K562 (cell line): ENCODE measurements at regions not wholly inside any gene's neighbourhood (a gene's known extent, or its start where the extent isn't known, plus 50 kb on each side); places are given as distances from the start of the nearest gene placed in this dataset.

Experiments used
- ATAC-seq: fragments of 200-7000 bp; cut with Tn5 transposase; 3 replicates; pipeline ENCODE4 v1.9.1; 2020; ENCODE audit warnings: moderate library complexity
- BruUV-seq: library from RNA; stranded (reverse); fragments of 400-500 nt; replicated peaks from 2 replicates; lab custom pipeline; 2021; lab: Mats Ljungman, UMichigan
- CTCF ChIA-PET: fragments of 300-600 bp; formaldehyde crosslinking; extraction: SDS; loops from one replicate; lab custom pipeline; 2021; ENCODE audit warnings: low intra/inter-chr PET ratio; lab: Yijun Ruan, JAX
- POLR2A ChIA-PET: fragments of 300-600, 350-650 bp; sonication (Branson Sonifier 250); formaldehyde crosslinking; extraction: SDS; loops from one replicate; lab custom pipeline; 2021; ENCODE audit warnings: antibody characterized with exemption, inconsistent platforms; lab: Yijun Ruan, JAX
- DNase-seq, 4 experiments: peaks; one replicate each; pipeline versions ENCODE4 v3.0.0 to v3.0.0-alpha.2; 2011 to 2018; ENCODE audit warnings: low spot score in 3 of 4, mixed read lengths in 3 of 4; ENCODE audit errors: extremely low read depth in 1 of 4
- FAIRE-seq: peaks from 2 replicates; lab custom pipeline; 2011; peaks lifted over from hg19 to GRCh38; lab: Jason Lieb, UNC
- H2AFZ ChIP-seq: 2 replicates; pipeline ENCODE4 v1.6.0; 2011; ENCODE audit warnings: low read depth, low read length, control low read depth, inconsistent platforms
- H3K27ac ChIP-seq: fragments of 200-600 bp; 3 replicates; pipeline ENCODE4 v1.8.0; 2011; ENCODE audit warnings: low read depth, mild to moderate bottlenecking, control low read depth, inconsistent platforms, low read length, moderate library complexity, mixed read lengths; ENCODE audit errors: extremely low read depth
- H3K27me3 ChIP-seq, 2 experiments: fragments of 300-600 bp in 1 of 2; 2 replicates in 1 of 2; 3 replicates in 1 of 2; pipeline versions ENCODE4 v1.6.0 to v1.8.0; 2011; ENCODE audit warnings: inconsistent platforms in 2 of 2, low read length in 2 of 2, mild to moderate bottlenecking in 1 of 2, mixed read lengths in 1 of 2, moderate library complexity in 1 of 2; ENCODE audit not compliant: control insufficient read depth in 2 of 2, insufficient read depth in 2 of 2
- H3K36me3 ChIP-seq: fragments of 300-600 bp; 3 replicates; pipeline ENCODE4 v1.8.0; 2011; ENCODE audit warnings: mild to moderate bottlenecking, low read length, inconsistent platforms; ENCODE audit not compliant: control insufficient read depth, insufficient read depth
- H3K4me1 ChIP-seq, 2 experiments: fragments of 200-600 bp in 1 of 2; replicated peaks in 1 of 2; 2 replicates in 1 of 2; 3 replicates in 1 of 2; pipeline versions ENCODE4 v1.5.1 to v1.8.0; 2011; ENCODE audit warnings: inconsistent platforms in 2 of 2, low read length in 2 of 2, mild to moderate bottlenecking in 1 of 2, mixed read lengths in 1 of 2, moderate library complexity in 1 of 2; ENCODE audit not compliant: control insufficient read depth in 2 of 2, insufficient read depth in 2 of 2
- H3K4me2 ChIP-seq: 2 replicates; pipeline ENCODE4 v1.6.1; 2011; ENCODE audit warnings: low read length, control low read depth, inconsistent platforms, mixed read lengths; ENCODE audit not compliant: insufficient read depth
- H3K4me3 ChIP-seq: fragments of 200-600 bp; sonication (generic), shearing (Covaris generic); 2 replicates; pipeline ENCODE4 v1.5.1; 2016; ENCODE audit warnings: control low read depth, inconsistent platforms
- H3K79me2 ChIP-seq: fragments of 200-600 bp; 3 replicates; pipeline ENCODE4 v1.8.0; 2011; ENCODE audit warnings: low read length, inconsistent platforms; ENCODE audit not compliant: control insufficient read depth, insufficient read depth
- H3K9ac ChIP-seq, 2 experiments: 2 replicates each; pipeline versions ENCODE4 v1.6.0 to v1.6.1; 2011; ENCODE audit warnings: low read depth in 2 of 2, low read length in 2 of 2, control low read depth in 1 of 2, inconsistent platforms in 1 of 2, mild to moderate bottlenecking in 1 of 2, mixed read lengths in 1 of 2; ENCODE audit not compliant: insufficient read depth in 1 of 2
- H3K9me1 ChIP-seq: one replicate; pipeline ENCODE4 v1.6.0; 2011; ENCODE audit warnings: inconsistent platforms, mild to moderate bottlenecking, low read length, moderate library complexity; ENCODE audit not compliant: control insufficient read depth, insufficient read depth
- H3K9me3 ChIP-seq: replicated peaks from 2 replicates; pipeline ENCODE4 v1.5.1; 2011; ENCODE audit warnings: low read depth, low read length, inconsistent platforms; ENCODE audit not compliant: control insufficient read depth, insufficient read depth
- H4K20me1 ChIP-seq: replicated peaks from 2 replicates; pipeline ENCODE4 v1.6.1; 2011; ENCODE audit warnings: low read length, inconsistent platforms, mixed read lengths; ENCODE audit not compliant: control insufficient read depth, insufficient read depth
- BRD4 ChIP-seq: fragments of 200-600 bp; sonication (generic); IDR thresholded peaks from 2 replicates; pipeline ENCODE4 v1.6.1; 2017; ENCODE audit warnings: inconsistent platforms
- CBX1 ChIP-seq: sonication (generic); IDR thresholded peaks from 2 replicates; pipeline ENCODE4 v1.6.1; 2016; ENCODE audit warnings: antibody characterized with exemption, low read depth, mild to moderate bottlenecking
- HIVEP1 ChIP-seq: fragments of 250-450 bp; sonication (Bioruptor Pico); IDR thresholded peaks from 2 replicates; pipeline ENCODE4 v1.4.0; 2020; ENCODE audit warnings: mild to moderate bottlenecking
- L3MBTL2 ChIP-seq: fragments of 450-650 bp; IDR thresholded peaks from 2 replicates; pipeline ENCODE4 v1.6.1; 2016; ENCODE audit warnings: mild to moderate bottlenecking, moderate library complexity
- NBN ChIP-seq: fragments of 450-650 bp; IDR thresholded peaks from 2 replicates; pipeline ENCODE4 v1.6.1; 2016; ENCODE audit warnings: low read depth, mild to moderate bottlenecking
- NFYB ChIP-seq: IDR thresholded peaks from 2 replicates; pipeline ENCODE4 v1.6.1; 2011; ENCODE audit warnings: mild to moderate bottlenecking, moderate library complexity; ENCODE audit not compliant: insufficient read length; ENCODE audit errors: extremely low read depth
- NONO ChIP-seq, 2 experiments: fragments of 200-400 bp in 1 of 2; fragments of 450-650 bp in 1 of 2; formaldehyde crosslinking in 1 of 2; IDR thresholded peaks; 2 replicates each; pipeline ENCODE4 v1.6.1; 2017; ENCODE audit warnings: low read depth in 2 of 2, mild to moderate bottlenecking in 2 of 2, moderate library complexity in 2 of 2, low read length in 1 of 2
- NR2C2 ChIP-seq, 2 experiments: fragments of 200-800 bp in 1 of 2; sonication (Bioruptor generic) in 1 of 2; sonication (generic) in 1 of 2; formaldehyde crosslinking in 1 of 2; IDR thresholded peaks; 2 replicates each; pipeline versions ENCODE4 v1.6.1 to v1.8.0; 2016 to 2022; ENCODE audit warnings: mild to moderate bottlenecking in 1 of 2, missing compliant biosample characterization in 1 of 2, missing genetic modification characterization in 1 of 2, missing genetic modification reagents in 1 of 2
- PPARD ChIP-seq: fragments of 250-450 bp; sonication (Bioruptor Pico); IDR thresholded peaks from 2 replicates; pipeline ENCODE4 v1.8.0; 2022; ENCODE audit warnings: inconsistent platforms, mild to moderate bottlenecking, moderate library complexity
- SLC30A9 ChIP-seq: fragments of 250-450 bp; sonication (Bioruptor Pico); IDR thresholded peaks from 2 replicates; pipeline ENCODE4 v1.8.0; 2022; ENCODE audit warnings: mild to moderate bottlenecking, moderate library complexity
- ZNF124 ChIP-seq: sonication (generic); formaldehyde crosslinking; IDR thresholded peaks from 2 replicates; pipeline ENCODE4 v1.8.1; 2022; ENCODE audit warnings: missing genetic modification reagents
- ZNF324 ChIP-seq: fragments of 250-450 bp; sonication (Bioruptor Pico); IDR thresholded peaks from 2 replicates; pipeline ENCODE4 v1.4.0; 2020; ENCODE audit warnings: mild to moderate bottlenecking
- WGBS: fragments of 100-300 bp; shearing (Covaris generic); methylation state at CpG from one replicate; pipeline ENCODE4 v1.1.6; 2016; ENCODE audit warnings: low coverage, mixed read lengths; ENCODE audit not compliant: insufficient coverage; ENCODE audit errors: missing lambda C conversion rate; 5-methylcytosine and 5-hydroxymethylcytosine counted together
- in situ Hi-C: fragments of 300-500 bp; cut with MboI; formaldehyde crosslinking; loops from 4 replicates; pipeline ENCODE4 v1.15.0; 2018; ENCODE audit warnings: inconsistent platforms, mixed read lengths
- intact Hi-C: fragments of 100-400 bp; cut with micrococcal nuclease; formaldehyde crosslinking; loops from 2 replicates; pipeline ENCODE4 v1.14.2; 2022
- TF ChIP-seq, protein P1 (sequence below): fragments of 250-450 bp; sonication (Bioruptor Pico); IDR thresholded peaks from 2 replicates; pipeline ENCODE4 v1.8.0; 2022; ENCODE audit warnings: inconsistent platforms, mild to moderate bottlenecking, moderate library complexity, borderline replicate concordance

DNA sequence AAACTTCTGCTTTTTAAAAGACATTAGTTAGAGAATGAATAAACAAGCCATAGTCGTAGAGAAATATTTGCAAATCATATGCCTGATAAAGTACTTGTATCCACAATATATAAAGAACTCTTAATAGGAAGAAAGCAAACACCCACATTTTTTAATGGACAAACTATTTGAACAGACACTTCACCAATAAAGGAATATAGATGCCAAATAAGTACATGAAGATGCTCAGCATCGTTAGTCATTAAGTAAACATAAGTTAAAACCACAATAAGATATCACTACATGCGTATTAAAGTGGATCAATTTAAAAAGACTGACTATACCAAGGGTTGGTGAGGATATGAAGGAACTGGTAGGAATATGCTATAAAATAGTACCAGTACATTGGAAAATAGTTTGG is 142.3 kb upstream of the ZC3H11B start:
- H3K9ac ChIP-seq = no peak overlapping the region
- H3K27me3 ChIP-seq = peaks cover 4 to 9% of the 10 kb centered on the region in 2 experiments
- BruUV-seq = no TSS peak
- no peak overlapping the region for H3K4me2 ChIP-seq
- no peak overlapping the region for H3K4me3 ChIP-seq
- no peaks in the 10 kb centered on the region; a peak in 1 of 5 replicates for H3K4me1 ChIP-seq
- POLR2A ChIA-PET = no interaction called here
- H3K36me3 ChIP-seq = no peaks in the 10 kb centered on the region
- H3K27ac ChIP-seq = no peak overlapping the region
- peak; percentile 37 for FAIRE-seq
- H2AFZ ChIP-seq = no peak overlapping the region
- intact Hi-C loops = no loop called here
- no peak for DNase-seq
- TF ChIP-seq NBN (no peak), BRD4 (no peak), NFYB (no peak), SLC30A9 (CRISPR knock-in tag) (no peak), NONO (IDR thresholded peaks at IDR 0.05; ENCODE audit: low read depth in 2 of 2, low read length in 1 of 2) (no peak), ZNF324 (CRISPR knock-in tag) (no peak), PPARD (CRISPR knock-in tag) (no peak), NR2C2 (CRISPR knock-in tag; IDR thresholded peaks at IDR 0.05) (no peak), NR2C2 (tag; IDR thresholded peaks at IDR 0.05) (no peak), CBX1 (no peak), HIVEP1 (no peak), L3MBTL2 (no peak), ZNF124 (CRISPR knock-in tag) (no peak)
- TF ChIP-seq, protein P1, sequence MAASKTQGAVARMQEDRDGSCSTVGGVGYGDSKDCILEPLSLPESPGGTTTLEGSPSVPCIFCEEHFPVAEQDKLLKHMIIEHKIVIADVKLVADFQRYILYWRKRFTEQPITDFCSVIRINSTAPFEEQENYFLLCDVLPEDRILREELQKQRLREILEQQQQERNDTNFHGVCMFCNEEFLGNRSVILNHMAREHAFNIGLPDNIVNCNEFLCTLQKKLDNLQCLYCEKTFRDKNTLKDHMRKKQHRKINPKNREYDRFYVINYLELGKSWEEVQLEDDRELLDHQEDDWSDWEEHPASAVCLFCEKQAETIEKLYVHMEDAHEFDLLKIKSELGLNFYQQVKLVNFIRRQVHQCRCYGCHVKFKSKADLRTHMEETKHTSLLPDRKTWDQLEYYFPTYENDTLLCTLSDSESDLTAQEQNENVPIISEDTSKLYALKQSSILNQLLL (CRISPR knock-in tag) = no peak
- TF ChIP-seq, all 486 proteins: peak for 0
- no peaks in the 10 kb centered on the region for H3K9me1 ChIP-seq
- H3K9me3 ChIP-seq = no peaks in the 10 kb centered on the region
- in situ Hi-C loops = no loop called here
- no peak for ATAC-seq
- CTCF ChIA-PET = no interaction called here
- H4K20me1 ChIP-seq = no peaks in the 10 kb centered on the region
- no peaks in the 10 kb centered on the region for H3K79me2 ChIP-seq
- WGBS = 1% methylated on average over 3 of the region's 3 CpGs
